ENCODE measurements at regions not wholly inside any gene's neighbourhood (a gene's known extent, or its start where the extent isn't known, plus 50 kb on each side); places are given as distances from the start of the nearest gene placed in this dataset.

DNA sequence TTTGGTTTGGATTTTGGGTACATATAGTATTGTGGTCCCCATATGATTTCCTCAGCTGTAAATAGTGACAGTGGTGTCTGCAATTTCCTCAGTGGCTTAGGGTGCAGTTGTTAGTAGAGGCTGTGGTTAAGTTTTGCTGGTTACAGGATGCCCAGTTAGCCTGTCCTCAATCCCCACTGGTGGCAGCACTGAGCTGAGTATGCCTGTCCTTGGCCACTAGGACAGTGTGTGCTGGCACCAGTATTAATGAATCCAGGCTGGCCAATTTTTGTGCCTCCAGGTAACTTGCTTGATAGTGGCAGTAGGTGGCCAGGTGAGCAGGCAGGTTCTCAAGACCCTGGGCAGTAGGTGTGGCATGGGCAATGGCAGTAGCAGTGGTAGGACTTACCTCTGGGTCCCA, 973.1 kb downstream of the TMEM182 start:
- DNase-seq = no peak

GRCh38 chr2:103738108-103738507, 976.3 kb downstream of the TMEM182 start:
- DNase-seq = no peak

- DNase-seq = no peak
Measured at GRCh38 chr2:103738606-103739005, 976.8 kb downstream of the TMEM182 start.

- no peak for DNase-seq
Measured at GRCh38 chr2:103739186-103739585, 977.4 kb downstream of the TMEM182 start.

GRCh38 chr2:103739921-103740320, 978.1 kb downstream of the TMEM182 start:
- DNase-seq = no peak

- DNase-seq = no peak
Measured at GRCh38 chr2:103740631-103741030, 978.8 kb downstream of the TMEM182 start.

GRCh38 chr2:103743195-103743594, 981.4 kb downstream of the TMEM182 start:
- DNase-seq = no peak

DNA sequence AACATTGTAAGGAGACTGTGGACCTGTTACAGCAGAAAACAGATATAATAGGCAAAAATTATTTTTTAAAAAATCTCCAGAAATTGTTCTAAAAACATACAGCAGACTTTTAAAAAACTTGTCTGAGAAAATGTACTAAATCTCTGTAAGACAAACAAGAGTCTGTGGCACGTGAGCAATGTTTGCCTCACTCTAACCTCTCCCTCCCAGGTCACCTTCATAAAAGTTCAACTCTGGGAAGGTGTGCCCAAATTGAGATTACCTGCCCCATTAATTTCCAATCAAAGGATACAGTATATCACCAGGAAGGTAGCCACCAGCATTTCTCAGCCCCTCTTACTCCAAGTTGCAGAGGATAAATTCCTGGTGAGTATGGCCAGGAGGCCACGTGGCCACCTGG, 992.7 kb downstream of the TMEM182 start:
- no peak for DNase-seq

- DNase-seq = no peak
Measured at GRCh38 chr2:103773884-103774283, 1012.1 kb downstream of the TMEM182 start.

DNA sequence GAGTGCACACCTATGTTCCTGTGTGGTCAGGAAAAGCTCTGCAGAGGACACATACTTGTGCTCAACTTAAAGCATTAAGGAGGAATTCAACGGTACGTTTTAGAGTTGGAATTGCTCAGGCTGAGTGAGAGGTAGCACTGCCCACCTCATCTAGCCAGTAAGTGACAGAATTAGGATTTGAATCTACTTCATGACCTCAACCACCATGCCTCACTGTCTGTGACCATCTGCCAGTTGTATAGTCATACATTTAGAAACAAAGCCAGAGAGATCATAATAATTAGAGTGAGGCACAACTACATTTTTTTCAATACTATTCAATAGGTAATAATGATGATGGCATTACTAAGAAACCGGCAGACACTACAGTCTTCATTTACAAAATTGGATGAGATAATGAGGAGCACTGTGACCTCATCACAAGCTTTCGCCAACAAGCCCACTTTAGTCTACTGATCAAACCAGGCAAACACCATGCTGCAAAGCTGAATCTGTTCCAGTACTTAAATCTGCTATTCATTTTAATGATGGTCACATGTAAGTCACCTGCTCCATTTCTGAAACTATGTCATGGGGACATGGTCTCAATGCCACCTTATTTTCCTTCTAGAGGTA, 1018.4 kb downstream of the TMEM182 start:
- DNase-seq = no peak

DNA sequence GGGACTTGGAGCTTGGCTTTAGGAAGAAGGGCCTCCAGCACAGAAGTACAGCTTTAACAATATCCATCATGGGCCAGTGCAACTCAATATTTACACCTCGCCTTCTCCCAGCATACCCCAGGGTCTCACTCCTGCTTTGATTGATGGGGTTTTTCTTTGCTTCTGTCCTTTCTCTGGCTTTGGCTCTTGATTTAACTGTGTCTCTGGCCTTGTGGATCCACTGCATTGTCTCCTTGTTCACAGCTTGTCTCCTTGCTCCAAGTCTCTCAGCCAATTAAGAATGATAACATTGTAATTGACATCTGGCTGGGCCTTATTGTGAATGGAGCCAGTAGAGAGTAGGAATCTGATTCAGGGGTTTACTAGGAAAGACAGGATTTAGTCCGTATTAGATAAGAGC, 1019.5 kb downstream of the TMEM182 start:
- no peak for DNase-seq

- no peak for DNase-seq
Measured at GRCh38 chr2:103784261-103784660, 1022.4 kb downstream of the TMEM182 start.

GRCh38 chr2:103785432-103785831, 1023.6 kb downstream of the TMEM182 start:
- no peak for DNase-seq

GRCh38 chr2:103785956-103786355, 1024.1 kb downstream of the TMEM182 start:
- DNase-seq = no peak

DNA sequence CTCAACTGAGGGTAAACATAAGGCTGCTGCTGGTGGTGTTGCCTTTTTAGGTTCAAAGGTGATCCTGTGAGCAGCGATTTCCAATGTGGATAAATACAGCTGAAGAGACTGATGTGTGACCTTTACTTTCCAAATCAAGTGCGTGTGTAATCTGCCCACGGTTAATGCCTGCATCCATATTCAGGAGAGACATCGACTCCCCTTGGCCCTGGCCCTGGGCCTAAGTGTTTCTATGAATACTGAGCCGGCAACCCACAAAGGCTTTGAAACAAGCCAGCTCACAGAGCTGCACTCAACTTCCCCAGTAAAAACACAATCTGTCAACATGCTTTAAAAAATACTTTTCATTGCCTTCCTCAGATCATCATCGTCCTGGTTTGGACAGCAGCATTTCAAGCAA, 1026.6 kb downstream of the TMEM182 start:
- no peak for DNase-seq

- DNase-seq = no peak
Measured at GRCh38 chr2:103788951-103789350, 1027.1 kb downstream of the TMEM182 start.

GRCh38 chr2:103789381-103790095, 1027.7 kb downstream of the TMEM182 start:
- DNase-seq = no peak

- no peak for DNase-seq
Measured at GRCh38 chr2:103792042-103792441, 1030.2 kb downstream of the TMEM182 start.

DNA sequence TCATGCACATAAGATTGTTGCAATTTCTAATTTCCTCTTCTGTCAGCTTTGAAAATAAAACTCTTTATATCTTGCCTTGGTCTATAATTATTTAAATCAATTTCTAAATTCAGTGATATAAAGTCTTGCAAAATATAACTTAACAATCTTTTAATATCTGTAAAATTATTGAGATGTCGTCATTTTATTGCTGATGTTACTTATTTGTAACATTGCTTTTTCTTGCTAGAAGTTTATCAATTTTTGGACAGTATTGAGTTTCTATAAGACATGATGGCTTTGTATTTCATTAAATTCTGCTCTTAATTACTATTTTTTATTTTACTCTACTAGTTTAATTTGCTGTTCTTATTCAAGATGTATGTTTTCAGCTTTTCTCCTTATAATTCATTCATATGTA, 1036.5 kb downstream of the TMEM182 start:
- DNase-seq = no peak

- DNase-seq = no peak
Measured at GRCh38 chr2:103804013-103804412, 1042.2 kb downstream of the TMEM182 start.

DNA sequence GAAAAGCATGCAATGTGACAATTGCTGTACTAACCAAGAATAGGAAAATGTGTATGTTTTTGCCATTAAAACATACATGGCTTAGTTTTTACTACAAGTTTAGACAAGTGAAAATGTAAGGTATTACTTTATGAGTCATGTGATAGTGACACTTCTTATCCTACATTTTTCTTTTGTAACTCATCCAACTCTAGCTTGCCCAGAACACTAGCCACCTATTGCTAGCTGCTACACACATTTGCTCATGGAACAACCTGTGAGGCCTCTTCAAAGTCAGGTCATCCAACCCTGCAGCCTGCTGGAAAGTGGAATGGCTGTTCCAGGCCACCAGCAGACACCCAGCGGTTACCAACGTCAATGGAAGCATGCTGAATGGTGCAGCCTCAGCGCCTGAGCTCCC, 1043.9 kb downstream of the TMEM182 start:
- no peak for DNase-seq

GRCh38 chr2:103808814-103809213, 1045.1 kb upstream of the POU3F3 start:
- no peak for DNase-seq

DNA sequence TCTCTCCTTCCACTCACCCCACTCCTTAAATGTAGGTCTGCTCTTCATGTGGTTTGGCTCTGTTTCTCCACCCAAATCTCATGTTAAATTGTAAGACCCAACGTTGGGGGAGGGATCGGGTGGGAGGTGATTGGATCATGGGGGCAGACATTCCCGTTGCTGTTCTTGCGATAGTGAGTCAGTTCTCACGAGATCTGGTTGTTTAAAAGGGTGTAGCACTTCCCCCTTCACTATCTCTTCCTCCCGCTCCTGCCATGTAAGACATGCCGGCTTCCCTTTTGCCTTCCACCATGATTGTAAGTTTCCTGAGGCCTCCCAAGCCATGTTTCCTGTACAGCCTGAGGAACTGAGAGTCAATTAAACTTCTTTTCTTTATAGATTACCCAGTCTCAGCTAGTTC, 1044.5 kb upstream of the POU3F3 start:
- no peak for DNase-seq

GRCh38 chr2:103809941-103810441, 1043.9 kb upstream of the POU3F3 start:
- no peak for DNase-seq

DNA sequence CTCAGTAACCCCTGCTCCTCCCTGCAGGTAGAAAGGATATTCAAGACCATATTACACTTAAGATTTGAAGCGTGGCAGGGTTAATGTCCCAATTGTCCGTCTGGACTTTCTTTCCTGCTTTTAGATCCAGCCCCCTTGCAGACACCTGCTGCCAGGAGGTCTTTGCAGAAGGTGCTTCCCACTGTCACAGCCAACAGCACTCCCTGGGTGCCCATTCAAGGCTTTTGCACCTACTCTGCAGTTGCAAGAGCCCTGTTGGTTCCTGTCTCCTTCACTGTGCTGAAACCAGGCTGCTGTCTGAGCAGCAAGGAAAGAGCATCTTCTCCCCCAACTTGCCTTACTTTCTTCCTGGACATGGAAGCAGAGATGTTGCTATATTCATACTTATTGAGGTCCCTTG, 1043.0 kb upstream of the POU3F3 start:
- DNase-seq = no peak

Data from Kasumi-1 (cell line).